Thyroid gland (tissue), 4 donors: ENCODE measurements at regions not wholly inside any gene's neighbourhood (a gene's known extent, or its start where the extent isn't known, plus 50 kb on each side); places are given as distances from the start of the nearest gene placed in this dataset.

Experiments
- DNase-seq, 2 donors: peaks; one replicate each; pipeline ENCODE4 v3.0.0-alpha.2; 2019
- H3K27ac ChIP-seq, 3 donors: fragments of 200-600 bp; sonication (generic); 1 replicate in 2 of 3; 2 replicates in 1 of 3; pipeline ENCODE4 v1.5.1; 2016 to 2019; ENCODE audit warnings: mild to moderate bottlenecking in 1 of 3, moderate library complexity in 1 of 3
- H3K27me3 ChIP-seq: fragments of 200-600 bp; sonication (generic); one replicate; pipeline ENCODE4 v1.5.1; 2019
- H3K36me3 ChIP-seq, 2 donors: fragments of 200-600 bp; sonication (generic); one replicate each; pipeline ENCODE4 v1.5.1; 2016 to 2019
- H3K4me1 ChIP-seq, 2 donors: fragments of 200-600 bp; sonication (generic); one replicate each; pipeline ENCODE4 v1.5.1; 2017 to 2019
- H3K4me3 ChIP-seq, 3 donors: fragments of 200-600 bp; sonication (generic); replicated peaks in 1 of 3; 1 replicate in 2 of 3; 2 replicates in 1 of 3; pipeline ENCODE4 v1.5.1; 2016; ENCODE audit warnings: mild to moderate bottlenecking in 1 of 3
- H3K9me3 ChIP-seq: fragments of 200-600 bp; sonication (generic); one replicate; pipeline ENCODE4 v1.5.1; 2017
- CTCF ChIP-seq, 6 experiments: fragments of 200-600 bp in 3 of 6; fragments of 450-650 bp in 3 of 6; sonication (generic) in 3 of 6; IDR thresholded peaks; one replicate each; pipeline ENCODE4 v1.5.1; 2016 to 2019; ENCODE audit warnings: antibody characterized with exemption in 6 of 6, mild to moderate bottlenecking in 2 of 6, inconsistent platforms in 1 of 6, moderate library complexity in 1 of 6
- POLR2A ChIP-seq, 2 donors: fragments of 450-650 bp; IDR thresholded peaks; one replicate each; pipeline ENCODE4 v1.6.1; 2017; ENCODE audit warnings: antibody characterized with exemption in 2 of 2, mild to moderate bottlenecking in 2 of 2, moderate library complexity in 1 of 2
- WGBS, 2 donors: methylation state at CpG; one replicate each; pipeline ENCODE4 v1.1.5; 2017; 5-methylcytosine and 5-hydroxymethylcytosine counted together
- intact Hi-C: fragments of 100-400 bp; cut with DNase I; formaldehyde crosslinking; loops from one replicate; pipeline ENCODE4 v1.15.1; 2023

- DNase-seq: no peak
- intact Hi-C loops: no loop called here
- WGBS, 2 donors: 88 to 89% methylated on average over 9 of the region's 9 CpGs
- Histone ChIP-seq H3K36me3 (no peaks in the 10 kb centered on the region), H3K27me3 (no peaks in the 10 kb centered on the region), H3K4me1 (peaks cover 10 to 11% of the 10 kb centered on the region in 2 donors), H3K27ac (peak overlapping the region in 1 of 3 donors; percentile 84), H3K4me3 (no peak overlapping the region), H3K9me3 (no peaks in the 10 kb centered on the region)
- TF ChIP-seq POLR2A (IDR thresholded peaks at IDR 0.05) (no peak), CTCF (IDR thresholded peaks at IDR 0.05) (no peak)
Observed at GRCh38 chr6:148203281-148203925, 139.2 kb upstream of the SASH1 start.

- intact Hi-C loops: no loop called here
- DNase-seq: no peak
- Histone ChIP-seq H3K27me3 (no peaks in the 10 kb centered on the region), H3K4me1 (peaks cover 10 to 11% of the 10 kb centered on the region in 2 donors), H3K9me3 (no peaks in the 10 kb centered on the region), H3K4me3 (no peak overlapping the region), H3K36me3 (no peaks in the 10 kb centered on the region), H3K27ac (no peak overlapping the region)
- 76 to 78% methylated on average over 9 of the region's 9 CpGs for WGBS, 2 donors
- TF ChIP-seq CTCF (IDR thresholded peaks at IDR 0.05) (no peak), POLR2A (IDR thresholded peaks at IDR 0.05) (no peak)
Observed at GRCh38 chr6:148203970-148204369, 138.7 kb upstream of the SASH1 start.

DNA sequence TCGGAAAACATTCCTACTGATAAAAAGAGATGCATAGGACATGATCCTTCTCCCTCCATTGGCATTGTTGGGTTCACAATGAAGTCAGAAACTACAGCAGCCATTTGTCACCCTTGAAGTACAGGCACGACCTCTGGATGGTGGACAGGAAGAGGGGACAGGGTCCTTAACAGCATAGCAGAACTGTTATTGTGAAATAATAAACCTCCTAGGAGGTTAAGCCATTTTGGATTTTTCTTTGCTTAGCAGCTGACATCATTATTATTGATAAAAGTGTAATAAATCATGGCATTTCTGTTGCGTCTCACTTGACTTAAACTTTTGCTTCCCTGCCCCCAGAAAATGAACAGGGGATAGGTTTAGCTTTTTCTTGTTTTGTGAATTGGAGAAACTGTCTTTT is 134.3 kb upstream of the SASH1 start:
- Histone ChIP-seq H3K27ac (no peak overlapping the region), H3K36me3 (no peaks in the 10 kb centered on the region), H3K9me3 (no peaks in the 10 kb centered on the region), H3K4me3 (no peak overlapping the region), H3K27me3 (no peaks in the 10 kb centered on the region), H3K4me1 (peaks cover 6 to 7% of the 10 kb centered on the region in 2 donors)
- no peak for TF ChIP-seq CTCF (IDR thresholded peaks at IDR 0.05)
- no peak for TF ChIP-seq POLR2A (IDR thresholded peaks at IDR 0.05)
- DNase-seq: no peak
- intact Hi-C loops: no loop called here
- 93 to 97% methylated on average over 3 of the region's 3 CpGs for WGBS, 2 donors

GRCh38 chr6:148211777-148212324 is 130.8 kb upstream of the SASH1 start:
- peaks cover 21 to 22% of the 10 kb centered on the region in 2 donors for H3K4me1 ChIP-seq
- H3K4me3 ChIP-seq: peak overlapping the region in 2 of 3 donors; percentile 29 to 30
- peak; percentile 93 to 94 for DNase-seq
- no peaks in the 10 kb centered on the region for H3K36me3 ChIP-seq
- peak overlapping the region; percentile 80 to 93 (median 82) for H3K27ac ChIP-seq
- H3K9me3 ChIP-seq: no peaks in the 10 kb centered on the region
- 31 to 40% methylated on average over 7 to 11 of the region's 11 CpGs for WGBS, 2 donors
- TF ChIP-seq CTCF (IDR thresholded peaks at IDR 0.05) (no peak), POLR2A (IDR thresholded peaks at IDR 0.05) (peak; percentile 64 to 95)
- intact Hi-C loops: no loop called here
- H3K27me3 ChIP-seq: no peaks in the 10 kb centered on the region

DNA sequence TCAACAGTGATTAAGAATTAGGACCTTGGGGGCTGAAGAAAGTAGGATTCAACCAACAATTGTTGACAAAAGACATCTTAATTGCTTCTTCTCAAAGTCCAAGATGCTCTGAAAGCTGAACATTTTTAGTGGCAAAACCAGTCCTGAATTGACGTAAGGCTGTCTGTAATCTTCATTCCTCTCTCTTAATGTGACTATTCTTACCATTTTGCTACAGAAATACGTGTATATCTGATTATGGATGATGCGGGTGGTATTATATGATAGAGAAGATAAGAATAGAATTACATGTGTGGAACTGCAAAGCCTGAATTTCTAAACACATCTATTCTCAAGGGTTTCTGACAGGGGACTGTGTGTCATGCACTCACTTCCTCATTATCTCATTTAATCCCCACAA is 130.3 kb upstream of the SASH1 start:
- Histone ChIP-seq H3K27ac (peak overlapping the region; percentile 80 to 93 (median 82)), H3K9me3 (no peaks in the 10 kb centered on the region), H3K36me3 (no peaks in the 10 kb centered on the region), H3K4me1 (peaks cover 25 to 27% of the 10 kb centered on the region in 2 donors), H3K4me3 (peak overlapping the region in 2 of 3 donors; percentile 29 to 30), H3K27me3 (no peaks in the 10 kb centered on the region)
- TF ChIP-seq CTCF (IDR thresholded peaks at IDR 0.05) (no peak), POLR2A (IDR thresholded peaks at IDR 0.05) (no peak)
- intact Hi-C loops: no loop called here
- no peak for DNase-seq
- WGBS, 2 donors: 58 to 70% methylated on average over 3 of the region's 3 CpGs
